ENCODE measurements at regions not wholly inside any gene's neighbourhood (a gene's known extent, or its start where the extent isn't known, plus 50 kb on each side); places are given as distances from the start of the nearest gene placed in this dataset.

- DNase-seq: no peak
- 90 to 93% methylated on average over 5 to 7 of the region's 7 CpGs for WGBS, 2 donors (ENCODE audit: low coverage in 1 of 2)
- intact Hi-C loops (cut with DNase I; ENCODE audit: low total_unique reads): no loop called here
- Histone ChIP-seq H3K4me1 (peaks cover 0 to 7% (median 0%) of the 10 kb centered on the region in 4 donors), H3K9me3 (no peaks in the 10 kb centered on the region), H3K27me3 (no peaks in the 10 kb centered on the region), H3K27ac (no peak overlapping the region), H3K36me3 (no peaks in the 10 kb centered on the region), H3K4me3 (no peak overlapping the region)
- in situ Hi-C loops (cut with MboI; ENCODE audit: low pct_ligation_motif_present in 1 of 4, low pct_unique_long_range_greater_than_20kb in 1 of 4, low sequenced_read_pairs in 3 of 4): no loop called here
- TF ChIP-seq POLR2AphosphoS5 (IDR thresholded peaks at IDR 0.05) (no peak), EP300 (IDR thresholded peaks at IDR 0.05; ENCODE audit: low read depth) (no peak), POLR2A (IDR thresholded peaks at IDR 0.05) (no peak), CTCF (IDR thresholded peaks at IDR 0.05) (no peak)
Measured at GRCh38 chr6:16841241-16841640, 80.0 kb upstream of the ATXN1 start.

- Histone ChIP-seq H3K9me3 (no peaks in the 10 kb centered on the region), H3K4me1 (peaks cover 0 to 11% (median 2%) of the 10 kb centered on the region in 4 donors), H3K4me3 (no peak overlapping the region), H3K36me3 (no peaks in the 10 kb centered on the region), H3K27me3 (no peaks in the 10 kb centered on the region), H3K27ac (no peak overlapping the region)
- no peak for DNase-seq
- intact Hi-C loops (cut with DNase I; ENCODE audit: low total_unique reads): no loop called here
- TF ChIP-seq CTCF (IDR thresholded peaks at IDR 0.05): no peak
- TF ChIP-seq EP300 (IDR thresholded peaks at IDR 0.05; ENCODE audit: low read depth): no peak
- no peak for TF ChIP-seq POLR2A (IDR thresholded peaks at IDR 0.05)
- TF ChIP-seq POLR2AphosphoS5 (IDR thresholded peaks at IDR 0.05): no peak
- 50 to 77% methylated on average over 1 to 2 of the region's 2 CpGs for WGBS, 2 donors (ENCODE audit: low coverage in 1 of 2)
- in situ Hi-C loops (cut with MboI; ENCODE audit: low pct_ligation_motif_present in 1 of 4, low pct_unique_long_range_greater_than_20kb in 1 of 4, low sequenced_read_pairs in 3 of 4): no loop called here
Measured at GRCh38 chr6:16840725-16841124, 79.5 kb upstream of the ATXN1 start.

GRCh38 chr6:16840291-16840690, 79.0 kb upstream of the ATXN1 start:
- no peak for DNase-seq
- TF ChIP-seq POLR2AphosphoS5 (IDR thresholded peaks at IDR 0.05) (no peak), CTCF (IDR thresholded peaks at IDR 0.05) (no peak), POLR2A (IDR thresholded peaks at IDR 0.05) (no peak), EP300 (IDR thresholded peaks at IDR 0.05; ENCODE audit: low read depth) (no peak)
- Histone ChIP-seq H3K4me3 (no peak overlapping the region), H3K4me1 (peaks cover 0 to 11% (median 2%) of the 10 kb centered on the region in 4 donors), H3K27me3 (no peaks in the 10 kb centered on the region), H3K9me3 (no peaks in the 10 kb centered on the region), H3K36me3 (no peaks in the 10 kb centered on the region), H3K27ac (no peak overlapping the region)
- intact Hi-C loops (cut with DNase I; ENCODE audit: low total_unique reads): no loop called here
- WGBS, 2 donors (ENCODE audit: low coverage in 1 of 2): 65 to 92% methylated on average over 2 to 3 of the region's 3 CpGs
- in situ Hi-C loops (cut with MboI; ENCODE audit: low pct_ligation_motif_present in 1 of 4, low pct_unique_long_range_greater_than_20kb in 1 of 4, low sequenced_read_pairs in 3 of 4): no loop called here

GRCh38 chr6:16839631-16840179, 78.4 kb upstream of the ATXN1 start:
- in situ Hi-C loops (cut with MboI; ENCODE audit: low pct_ligation_motif_present in 1 of 4, low pct_unique_long_range_greater_than_20kb in 1 of 4, low sequenced_read_pairs in 3 of 4) (no loop called here), intact Hi-C loops (cut with DNase I; ENCODE audit: low total_unique reads) (no loop called here)
- WGBS, 2 donors (ENCODE audit: low coverage in 1 of 2): 86 to 100% methylated on average over 2 of the region's 2 CpGs
- no peak overlapping the region for H3K4me3 ChIP-seq
- TF ChIP-seq POLR2A (IDR thresholded peaks at IDR 0.05): no peak
- no peak for TF ChIP-seq EP300 (IDR thresholded peaks at IDR 0.05; ENCODE audit: low read depth)
- TF ChIP-seq CTCF (IDR thresholded peaks at IDR 0.05): no peak
- TF ChIP-seq POLR2AphosphoS5 (IDR thresholded peaks at IDR 0.05): no peak
- H3K9me3 ChIP-seq: no peaks in the 10 kb centered on the region
- H3K27me3 ChIP-seq: no peaks in the 10 kb centered on the region
- H3K36me3 ChIP-seq: no peaks in the 10 kb centered on the region
- peaks cover 0 to 11% (median 2%) of the 10 kb centered on the region in 4 donors for H3K4me1 ChIP-seq
- no peak for DNase-seq
- H3K27ac ChIP-seq: no peak overlapping the region
